ENCODE measurements at regions not wholly inside any gene's neighbourhood (a gene's known extent, or its start where the extent isn't known, plus 50 kb on each side); places are given as distances from the start of the nearest gene placed in this dataset.

DNA sequence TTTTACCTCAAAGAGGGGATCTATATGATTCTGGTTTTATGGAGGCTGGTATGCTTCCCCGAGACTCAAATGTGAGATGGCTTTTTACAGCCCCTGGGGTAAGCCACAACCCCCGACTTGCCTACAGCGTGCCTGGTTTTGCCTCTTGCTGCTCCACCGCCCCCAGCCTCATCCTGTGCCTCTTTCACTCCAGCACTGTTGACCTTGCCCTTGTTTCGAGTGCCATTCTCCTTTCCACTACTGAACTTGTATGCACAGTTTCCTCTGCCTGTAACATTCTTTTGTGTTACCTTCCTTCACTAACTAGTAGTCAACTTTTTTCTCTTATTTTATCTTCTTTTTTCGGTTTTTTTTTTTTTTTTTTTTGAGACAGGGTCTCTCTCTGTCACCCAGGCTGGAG is 219.0 kb upstream of the ZBED5 start:
- DNase-seq, result no peak

GRCh38 chr11:11076276-11076675 is 218.4 kb upstream of the ZBED5 start:
- DNase-seq, result no peak

GRCh38 chr11:11075515-11076171 is 217.8 kb upstream of the ZBED5 start:
- DNase-seq, result no peak

GRCh38 chr11:11074686-11075335 is 217.0 kb upstream of the ZBED5 start:
- no peak for DNase-seq

DNA sequence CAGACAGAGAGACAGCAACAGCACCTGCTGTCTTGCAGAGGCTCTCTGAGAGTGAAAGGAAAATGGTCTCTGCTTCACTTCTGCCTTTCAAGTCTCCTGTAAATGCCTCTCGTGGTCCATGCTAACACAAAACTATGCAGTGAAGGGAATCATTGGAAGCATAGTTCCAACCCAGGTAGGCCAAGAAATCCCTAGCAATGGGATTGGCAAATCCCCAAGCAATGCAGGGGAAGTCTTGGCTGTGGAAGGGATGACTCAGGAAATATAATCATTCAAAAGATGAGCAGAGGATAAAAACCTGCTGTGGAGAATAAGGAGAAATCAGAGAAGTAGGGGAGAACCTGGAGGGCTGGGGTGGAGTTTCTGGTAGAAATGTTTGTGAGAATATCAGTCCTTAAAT is 216.1 kb upstream of the ZBED5 start:
- no peak for DNase-seq

GRCh38 chr11:11072067-11072466 is 214.2 kb upstream of the ZBED5 start:
- no peak for DNase-seq

- DNase-seq, result no peak
Observed at GRCh38 chr11:11071486-11071885, 213.6 kb upstream of the ZBED5 start.

DNA sequence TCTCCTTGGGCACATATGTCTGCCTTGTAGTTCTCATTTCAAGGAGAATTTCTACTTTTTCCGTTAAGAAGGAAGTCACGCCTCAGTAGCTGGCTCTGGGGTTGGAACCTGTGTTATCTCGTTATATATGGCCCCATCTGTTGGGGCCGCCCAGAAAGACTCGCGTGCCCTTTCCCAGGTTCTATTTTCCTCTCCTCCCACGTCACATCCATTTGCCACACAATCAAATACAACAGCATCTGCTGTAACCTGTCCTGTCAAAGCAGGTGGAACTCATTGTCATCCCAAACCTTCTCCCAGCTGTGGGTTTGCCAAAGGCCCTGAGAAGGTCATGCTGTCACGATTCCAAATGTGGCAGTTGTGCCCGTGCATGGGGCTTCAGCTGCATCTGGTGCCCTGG is 213.1 kb upstream of the ZBED5 start:
- no peak for DNase-seq

- DNase-seq, result no peak
Observed at GRCh38 chr11:11069841-11070835, 212.3 kb upstream of the ZBED5 start.

- no peak for DNase-seq
Observed at GRCh38 chr11:11068113-11068512, 210.3 kb upstream of the ZBED5 start.

DNA sequence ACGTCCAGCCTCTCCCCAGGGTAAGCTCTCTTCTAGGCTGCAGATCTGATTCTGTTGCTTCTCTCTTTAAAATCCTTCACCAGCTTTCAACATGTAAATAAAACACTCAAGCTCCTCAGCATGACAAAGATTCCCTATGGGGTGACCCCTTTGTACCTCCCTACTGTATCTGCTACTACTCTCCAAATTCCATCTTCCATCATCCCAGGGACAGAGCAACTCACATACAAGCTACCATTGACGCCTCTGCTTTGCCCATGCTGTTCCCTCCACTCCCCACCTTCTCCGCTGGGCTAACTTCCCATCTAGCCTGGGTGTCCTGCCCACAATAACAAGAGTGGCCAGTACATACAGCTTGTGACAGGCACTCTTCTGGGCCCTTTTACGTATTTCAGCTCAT is 207.5 kb upstream of the ZBED5 start:
- no peak for DNase-seq

GRCh38 chr11:11057472-11057854 is 199.6 kb upstream of the ZBED5 start:
- no peak for DNase-seq

GRCh38 chr11:11056749-11057471 is 199.1 kb upstream of the ZBED5 start:
- DNase-seq, result no peak

- no peak for DNase-seq
Observed at GRCh38 chr11:11056316-11056715, 198.5 kb upstream of the ZBED5 start.

- no peak for DNase-seq
Observed at GRCh38 chr11:11047851-11048610, 190.2 kb upstream of the ZBED5 start.

DNA sequence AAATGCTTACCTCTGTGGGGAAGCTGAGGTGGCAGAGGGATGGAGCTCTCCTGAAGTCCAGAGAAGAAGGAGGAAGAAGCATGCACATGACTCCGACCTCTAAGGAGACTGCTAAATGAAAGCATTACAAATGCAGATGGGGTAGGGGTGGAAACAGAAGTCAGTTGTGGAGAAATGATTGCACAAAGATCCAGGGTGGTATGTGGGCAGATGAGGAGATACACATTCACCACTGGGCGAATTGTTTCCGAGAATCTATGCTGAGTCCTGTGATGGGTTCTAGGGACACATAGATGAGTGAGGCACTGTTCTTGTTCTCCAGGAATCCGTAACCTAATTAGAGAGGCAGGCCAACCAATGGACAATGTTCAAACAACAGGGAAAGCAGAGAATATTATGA is 188.9 kb upstream of the ZBED5 start:
- no peak for DNase-seq

GRCh38 chr11:11045156-11045930 is 187.5 kb upstream of the ZBED5 start:
- DNase-seq, result no peak

GRCh38 chr11:11044137-11044855 is 186.4 kb upstream of the ZBED5 start:
- DNase-seq, result no peak

DNA sequence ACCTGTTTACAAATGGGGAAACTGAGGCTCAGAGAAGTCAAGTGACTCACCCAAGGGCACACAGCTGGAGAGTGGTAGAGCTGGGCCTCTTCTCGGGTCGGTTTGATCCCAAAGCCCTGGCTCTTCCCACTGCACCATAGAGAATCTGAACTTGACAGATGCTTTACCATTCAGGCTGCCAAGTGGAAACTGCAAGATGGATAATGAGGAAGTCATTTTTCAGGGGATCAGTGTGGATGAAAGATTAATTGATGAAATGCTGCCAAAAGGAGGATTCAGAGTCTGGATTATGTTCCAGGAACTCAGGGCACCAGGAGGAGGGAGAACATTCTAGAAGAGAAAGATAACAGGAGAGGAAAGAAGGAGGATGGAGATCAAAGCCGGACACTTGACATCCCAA is 185.9 kb upstream of the ZBED5 start:
- DNase-seq, result no peak

GRCh38 chr11:11039208-11039965 is 181.5 kb upstream of the ZBED5 start:
- no peak for DNase-seq

Data from NCI-H774 (cell line).